HEK293T (cell line): ENCODE measurements at regions not wholly inside any gene's neighbourhood (a gene's known extent, or its start where the extent isn't known, plus 50 kb on each side); places are given as distances from the start of the nearest gene placed in this dataset.

ENCODE experiments used
- ARNT ChIP-seq: fragments of 450-650 bp; IDR thresholded peaks from 2 replicates; pipeline ENCODE4 v1.6.1; 2017; ENCODE audit warnings: mild to moderate bottlenecking
- BHLHE40 ChIP-seq: fragments of 450-650 bp; IDR thresholded peaks from 2 replicates; pipeline ENCODE4 v1.6.1; 2016; ENCODE audit warnings: mild to moderate bottlenecking, moderate library complexity, borderline replicate concordance
- CTBP1 ChIP-seq: fragments of 450-650 bp; IDR thresholded peaks from 2 replicates; pipeline ENCODE4 v1.6.1; 2016; ENCODE audit warnings: borderline replicate concordance
- ELF4 ChIP-seq: fragments of 450-650 bp; IDR thresholded peaks from 2 replicates; pipeline ENCODE4 v1.6.1; 2017; ENCODE audit warnings: antibody characterized with exemption
- FOXM1 ChIP-seq: fragments of 450-650 bp; IDR thresholded peaks from 2 replicates; pipeline ENCODE4 v1.6.1; 2017; ENCODE audit warnings: mild to moderate bottlenecking, borderline replicate concordance
- HDGF ChIP-seq: fragments of 450-650 bp; IDR thresholded peaks from 2 replicates; pipeline ENCODE4 v1.6.1; 2017; ENCODE audit warnings: antibody characterized with exemption, borderline replicate concordance
- L3MBTL2 ChIP-seq: fragments of 450-650 bp; conservative IDR thresholded peaks from 2 replicates; pipeline ENCODE4 v1.6.1; 2016; ENCODE audit warnings: mild to moderate bottlenecking
- LEF1 ChIP-seq: fragments of 450-650 bp; IDR thresholded peaks from 2 replicates; pipeline ENCODE4 v1.6.1; 2017; ENCODE audit warnings: mild to moderate bottlenecking, borderline replicate concordance
- PKNOX1 ChIP-seq: fragments of 450-650 bp; IDR thresholded peaks from 2 replicates; pipeline ENCODE4 v1.6.1; 2016
- SP1 ChIP-seq: fragments of 450-650 bp; IDR thresholded peaks from 2 replicates; pipeline ENCODE4 v1.6.1; 2017
- TARDBP ChIP-seq: fragments of 450-650 bp; IDR thresholded peaks from 2 replicates; pipeline ENCODE4 v1.6.1; 2016

- TF ChIP-seq LEF1 (no peak), ELF4 (no peak), FOXM1 (no peak), PKNOX1 (no peak), HDGF (no peak), ARNT (no peak), SP1 (no peak), BHLHE40 (no peak), L3MBTL2 (no peak), CTBP1 (no peak), TARDBP (no peak)
These were observed 163.4 kb upstream of the MKI67 start for GRCh38 chr10:128289621-128290020.
